ENCODE measurements at regions not wholly inside any gene's neighbourhood (a gene's known extent, or its start where the extent isn't known, plus 50 kb on each side); places are given as distances from the start of the nearest gene placed in this dataset.

GRCh38 chr5:111813537-111813936, 56.5 kb upstream of the NREP start:
- TF ChIP-seq CTCF (IDR thresholded peaks at IDR 0.05; ENCODE audit: poor library complexity, severe bottlenecking), result no peak

GRCh38 chr5:111810112-111810511, 53.1 kb upstream of the NREP start:
- no peaks in the 10 kb centered on the region for H3K9me3 ChIP-seq (ENCODE audit: severe bottlenecking)
- H3K36me3 ChIP-seq (ENCODE audit: low read depth), result no peaks in the 10 kb centered on the region
- no peak for TF ChIP-seq CTCF (IDR thresholded peaks at IDR 0.05; ENCODE audit: poor library complexity, severe bottlenecking)
- DNase-seq (ENCODE audit: low spot score), result no peak
- no peak overlapping the region for H3K4me3 ChIP-seq (ENCODE audit: severe bottlenecking)
- H3K4me1 ChIP-seq (ENCODE audit: insufficient read depth, poor library complexity, severe bottlenecking), result no peaks in the 10 kb centered on the region
- no peak overlapping the region for H3K27ac ChIP-seq (ENCODE audit: poor library complexity, severe bottlenecking)
- no peaks in the 10 kb centered on the region for H3K27me3 ChIP-seq (ENCODE audit: insufficient read depth, poor library complexity, severe bottlenecking)
- ATAC-seq (ENCODE audit: low read depth), result no peak

More at GRCh38 chr5:111813537-111813936, 56.5 kb upstream of the NREP start:
- Histone ChIP-seq H3K36me3 (ENCODE audit: low read depth) (no peaks in the 10 kb centered on the region), H3K4me1 (ENCODE audit: insufficient read depth, poor library complexity, severe bottlenecking) (no peaks in the 10 kb centered on the region), H3K27ac (ENCODE audit: poor library complexity, severe bottlenecking) (no peak overlapping the region), H3K27me3 (ENCODE audit: insufficient read depth, poor library complexity, severe bottlenecking) (no peaks in the 10 kb centered on the region), H3K4me3 (ENCODE audit: severe bottlenecking) (no peak overlapping the region), H3K9me3 (ENCODE audit: severe bottlenecking) (no peaks in the 10 kb centered on the region)
- no peak for ATAC-seq (ENCODE audit: low read depth)
- DNase-seq (ENCODE audit: low spot score), result no peak
